ENCODE measurements at regions not wholly inside any gene's neighbourhood (a gene's known extent, or its start where the extent isn't known, plus 50 kb on each side); places are given as distances from the start of the nearest gene placed in this dataset.

DNA sequence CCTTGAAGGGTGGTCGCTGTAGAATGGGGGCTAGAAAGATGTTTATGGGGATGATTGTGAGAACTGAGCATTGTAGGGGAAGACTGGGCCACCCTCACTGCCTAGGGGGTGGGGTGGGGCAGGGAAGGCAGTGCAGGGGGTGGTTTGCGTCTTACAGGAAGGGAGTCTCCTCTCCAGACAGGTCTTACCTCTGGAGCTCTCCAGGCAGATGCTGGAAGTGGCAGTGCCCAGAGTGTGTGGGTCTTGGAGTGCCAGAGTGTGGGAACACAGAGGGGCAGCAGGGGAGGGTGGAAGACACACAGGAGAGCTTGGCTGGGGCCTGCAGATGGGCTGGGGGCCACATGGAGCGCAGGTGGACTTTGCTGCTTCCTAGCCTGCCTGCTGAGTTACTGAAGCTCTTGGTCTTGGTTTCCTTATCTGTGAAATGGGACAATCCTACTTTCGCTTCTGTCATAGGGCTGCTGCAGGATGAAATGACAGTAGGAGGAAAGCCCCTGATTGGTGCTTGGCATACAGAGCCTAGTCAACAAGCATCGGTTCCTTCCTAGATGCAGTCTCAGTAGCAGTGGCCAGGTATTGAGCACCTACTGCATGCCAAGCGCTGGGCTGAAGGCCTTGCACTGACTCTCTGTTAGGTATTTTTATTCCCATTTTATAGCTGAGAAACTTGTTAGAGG lies 118.3 kb downstream of the SLC25A47 start (continued):
- TF ChIP-seq, protein P1, sequence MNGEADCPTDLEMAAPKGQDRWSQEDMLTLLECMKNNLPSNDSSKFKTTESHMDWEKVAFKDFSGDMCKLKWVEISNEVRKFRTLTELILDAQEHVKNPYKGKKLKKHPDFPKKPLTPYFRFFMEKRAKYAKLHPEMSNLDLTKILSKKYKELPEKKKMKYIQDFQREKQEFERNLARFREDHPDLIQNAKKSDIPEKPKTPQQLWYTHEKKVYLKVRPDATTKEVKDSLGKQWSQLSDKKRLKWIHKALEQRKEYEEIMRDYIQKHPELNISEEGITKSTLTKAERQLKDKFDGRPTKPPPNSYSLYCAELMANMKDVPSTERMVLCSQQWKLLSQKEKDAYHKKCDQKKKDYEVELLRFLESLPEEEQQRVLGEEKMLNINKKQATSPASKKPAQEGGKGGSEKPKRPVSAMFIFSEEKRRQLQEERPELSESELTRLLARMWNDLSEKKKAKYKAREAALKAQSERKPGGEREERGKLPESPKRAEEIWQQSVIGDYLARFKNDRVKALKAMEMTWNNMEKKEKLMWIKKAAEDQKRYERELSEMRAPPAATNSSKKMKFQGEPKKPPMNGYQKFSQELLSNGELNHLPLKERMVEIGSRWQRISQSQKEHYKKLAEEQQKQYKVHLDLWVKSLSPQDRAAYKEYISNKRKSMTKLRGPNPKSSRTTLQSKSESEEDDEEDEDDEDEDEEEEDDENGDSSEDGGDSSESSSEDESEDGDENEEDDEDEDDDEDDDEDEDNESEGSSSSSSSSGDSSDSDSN (IDR thresholded peaks at IDR 0.05; ENCODE audit: borderline replicate concordance in 1 of 2, low read depth in 2 of 2, low read length in 2 of 2) = no peak
- TF ChIP-seq, protein P2, sequence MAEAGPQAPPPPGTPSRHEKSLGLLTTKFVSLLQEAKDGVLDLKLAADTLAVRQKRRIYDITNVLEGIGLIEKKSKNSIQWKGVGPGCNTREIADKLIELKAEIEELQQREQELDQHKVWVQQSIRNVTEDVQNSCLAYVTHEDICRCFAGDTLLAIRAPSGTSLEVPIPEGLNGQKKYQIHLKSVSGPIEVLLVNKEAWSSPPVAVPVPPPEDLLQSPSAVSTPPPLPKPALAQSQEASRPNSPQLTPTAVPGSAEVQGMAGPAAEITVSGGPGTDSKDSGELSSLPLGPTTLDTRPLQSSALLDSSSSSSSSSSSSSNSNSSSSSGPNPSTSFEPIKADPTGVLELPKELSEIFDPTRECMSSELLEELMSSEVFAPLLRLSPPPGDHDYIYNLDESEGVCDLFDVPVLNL (CRISPR knock-in tag; IDR thresholded peaks at IDR 0.05; ENCODE audit: low read depth) = no peak
- TF ChIP-seq POLR2H (tag; IDR thresholded peaks at IDR 0.05; ENCODE audit: low read depth) = no peak
- no peak for TF ChIP-seq DDX20 (tag; IDR thresholded peaks at IDR 0.05; ENCODE audit: low read depth)
- TF ChIP-seq TBP (optimal IDR thresholded peaks at IDR 0.05; ENCODE audit: low read depth, low read length) = no peak
- TF ChIP-seq, protein P3, sequence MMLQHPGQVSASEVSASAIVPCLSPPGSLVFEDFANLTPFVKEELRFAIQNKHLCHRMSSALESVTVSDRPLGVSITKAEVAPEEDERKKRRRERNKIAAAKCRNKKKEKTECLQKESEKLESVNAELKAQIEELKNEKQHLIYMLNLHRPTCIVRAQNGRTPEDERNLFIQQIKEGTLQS (IDR thresholded peaks at IDR 0.05) = no peak
- TF ChIP-seq, protein P3 (CRISPR knock-in tag; conservative IDR thresholded peaks at IDR 0.05) = no peak
- TF ChIP-seq KDM2B (CRISPR knock-in tag; IDR thresholded peaks at IDR 0.05) = no peak
- peak; percentile 31; the same call in 1 of the 2 replicates for TF ChIP-seq BCOR (IDR thresholded peaks at IDR 0.05)
- no peak for TF ChIP-seq POU5F1 (IDR thresholded peaks at IDR 0.05; ENCODE audit: borderline replicate concordance, low read depth, low read length, partially characterized antibody)
- TF ChIP-seq, protein P4, sequence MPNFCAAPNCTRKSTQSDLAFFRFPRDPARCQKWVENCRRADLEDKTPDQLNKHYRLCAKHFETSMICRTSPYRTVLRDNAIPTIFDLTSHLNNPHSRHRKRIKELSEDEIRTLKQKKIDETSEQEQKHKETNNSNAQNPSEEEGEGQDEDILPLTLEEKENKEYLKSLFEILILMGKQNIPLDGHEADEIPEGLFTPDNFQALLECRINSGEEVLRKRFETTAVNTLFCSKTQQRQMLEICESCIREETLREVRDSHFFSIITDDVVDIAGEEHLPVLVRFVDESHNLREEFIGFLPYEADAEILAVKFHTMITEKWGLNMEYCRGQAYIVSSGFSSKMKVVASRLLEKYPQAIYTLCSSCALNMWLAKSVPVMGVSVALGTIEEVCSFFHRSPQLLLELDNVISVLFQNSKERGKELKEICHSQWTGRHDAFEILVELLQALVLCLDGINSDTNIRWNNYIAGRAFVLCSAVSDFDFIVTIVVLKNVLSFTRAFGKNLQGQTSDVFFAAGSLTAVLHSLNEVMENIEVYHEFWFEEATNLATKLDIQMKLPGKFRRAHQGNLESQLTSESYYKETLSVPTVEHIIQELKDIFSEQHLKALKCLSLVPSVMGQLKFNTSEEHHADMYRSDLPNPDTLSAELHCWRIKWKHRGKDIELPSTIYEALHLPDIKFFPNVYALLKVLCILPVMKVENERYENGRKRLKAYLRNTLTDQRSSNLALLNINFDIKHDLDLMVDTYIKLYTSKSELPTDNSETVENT (CRISPR knock-in tag; IDR thresholded peaks at IDR 0.05) = no peak
- TF ChIP-seq, protein P5, sequence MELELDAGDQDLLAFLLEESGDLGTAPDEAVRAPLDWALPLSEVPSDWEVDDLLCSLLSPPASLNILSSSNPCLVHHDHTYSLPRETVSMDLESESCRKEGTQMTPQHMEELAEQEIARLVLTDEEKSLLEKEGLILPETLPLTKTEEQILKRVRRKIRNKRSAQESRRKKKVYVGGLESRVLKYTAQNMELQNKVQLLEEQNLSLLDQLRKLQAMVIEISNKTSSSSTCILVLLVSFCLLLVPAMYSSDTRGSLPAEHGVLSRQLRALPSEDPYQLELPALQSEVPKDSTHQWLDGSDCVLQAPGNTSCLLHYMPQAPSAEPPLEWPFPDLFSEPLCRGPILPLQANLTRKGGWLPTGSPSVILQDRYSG (tag; conservative IDR thresholded peaks at IDR 0.05; ENCODE audit: low read depth) = no peak
- no peak for TF ChIP-seq SIX5 (IDR thresholded peaks at IDR 0.05; ENCODE audit: borderline replicate concordance in 1 of 2, insufficient read depth in 1 of 2, low read depth in 1 of 2, low read length in 2 of 2)
- TF ChIP-seq GATA2 (CRISPR knock-in tag; IDR thresholded peaks at IDR 0.05) = 0 out of 2 replicates have a peak, but pooled peaks have one; percentile 1
- TF ChIP-seq, protein P6, sequence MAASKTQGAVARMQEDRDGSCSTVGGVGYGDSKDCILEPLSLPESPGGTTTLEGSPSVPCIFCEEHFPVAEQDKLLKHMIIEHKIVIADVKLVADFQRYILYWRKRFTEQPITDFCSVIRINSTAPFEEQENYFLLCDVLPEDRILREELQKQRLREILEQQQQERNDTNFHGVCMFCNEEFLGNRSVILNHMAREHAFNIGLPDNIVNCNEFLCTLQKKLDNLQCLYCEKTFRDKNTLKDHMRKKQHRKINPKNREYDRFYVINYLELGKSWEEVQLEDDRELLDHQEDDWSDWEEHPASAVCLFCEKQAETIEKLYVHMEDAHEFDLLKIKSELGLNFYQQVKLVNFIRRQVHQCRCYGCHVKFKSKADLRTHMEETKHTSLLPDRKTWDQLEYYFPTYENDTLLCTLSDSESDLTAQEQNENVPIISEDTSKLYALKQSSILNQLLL (CRISPR knock-in tag; IDR thresholded peaks at IDR 0.05; ENCODE audit: borderline replicate concordance) = no peak
- TF ChIP-seq ZNF263 (CRISPR knock-in tag; IDR thresholded peaks at IDR 0.05; ENCODE audit: borderline replicate concordance) = no peak
- no peak for TF ChIP-seq CCAR2 (IDR thresholded peaks at IDR 0.05; ENCODE audit: low read depth, low read length)
- TF ChIP-seq ZNF24 (IDR thresholded peaks at IDR 0.05) = peak; percentile 24; the same call in 1 of the 2 replicates
